ENCODE measurements at regions not wholly inside any gene's neighbourhood (a gene's known extent, or its start where the extent isn't known, plus 50 kb on each side); places are given as distances from the start of the nearest gene placed in this dataset.

- no peak for TF ChIP-seq ARID4B (CRISPR knock-in tag; IDR thresholded peaks at IDR 0.05)
- TF ChIP-seq SRF (CRISPR knock-in tag; IDR thresholded peaks at IDR 0.05), result no peak
- no peak for TF ChIP-seq TAF9B (IDR thresholded peaks at IDR 0.05; ENCODE audit: partially characterized antibody)
- no peak for TF ChIP-seq HDAC3 (IDR thresholded peaks at IDR 0.05; ENCODE audit: borderline replicate concordance, partially characterized antibody)
These were observed 57.4 kb upstream of the EPHA4 start (continued) for GRCh38 chr2:221629468-221629867.

- intact Hi-C loops (cut with micrococcal nuclease) (no loop called here), in situ Hi-C loops (cut with MboI) (no loop called here)
- Histone ChIP-seq H2AFZ (ENCODE audit: low read depth, low read length) (no peak overlapping the region), H3K4me3 (no peak overlapping the region), H3K36me3 (ENCODE audit: control insufficient read depth, insufficient read depth, low read length) (no peaks in the 10 kb centered on the region), H3K4me1 (replicated peaks in 1 of 2; ENCODE audit: control insufficient read depth in 2 of 2, insufficient read depth in 2 of 2, low read length in 2 of 2) (no peaks in the 10 kb centered on the region), H3K9me3 (replicated peaks; ENCODE audit: control insufficient read depth, insufficient read depth, low read depth, low read length) (no peaks in the 10 kb centered on the region), H3K4me2 (ENCODE audit: insufficient read depth, low read length) (no peak overlapping the region), H3K9me1 (ENCODE audit: control insufficient read depth, insufficient read depth, low read length) (no peaks in the 10 kb centered on the region), H3K9ac (ENCODE audit: insufficient read depth in 1 of 2, low read depth in 2 of 2, low read length in 2 of 2) (no peak overlapping the region), H3K79me2 (ENCODE audit: control insufficient read depth, insufficient read depth, low read length) (no peaks in the 10 kb centered on the region), H3K27me3 (ENCODE audit: control insufficient read depth in 2 of 2, insufficient read depth in 2 of 2, low read length in 2 of 2) (no peaks in the 10 kb centered on the region), H4K20me1 (replicated peaks; ENCODE audit: control insufficient read depth, insufficient read depth, low read length) (no peaks in the 10 kb centered on the region), H3K27ac (ENCODE audit: extremely low read depth, low read depth, low read length) (no peak overlapping the region)
- WGBS (ENCODE audit: insufficient coverage, low coverage, missing lambda C conversion rate), result 0% methylated on average over 1 of the region's 1 CpG
- CTCF ChIA-PET (ENCODE audit: low intra/inter-chr PET ratio), result no interaction called here
- FAIRE-seq, result no peak
- no TSS peak for BruUV-seq (replicated peaks)
- no peak for DNase-seq (ENCODE audit: extremely low read depth in 1 of 4, low spot score in 3 of 4)
- POLR2A ChIA-PET, result no interaction called here
- ATAC-seq, result no peak
- no peak for TF ChIP-seq TCF7 (IDR thresholded peaks at IDR 0.05; ENCODE audit: borderline replicate concordance)
- no peak for TF ChIP-seq REST (IDR thresholded peaks at IDR 0.05; ENCODE audit: borderline replicate concordance)
- no peak for TF ChIP-seq REST (CRISPR knock-in tag; IDR thresholded peaks at IDR 0.05; ENCODE audit: low read depth)
- TF ChIP-seq PHF8 (IDR thresholded peaks at IDR 0.05; ENCODE audit: borderline replicate concordance, low read length), result no peak
- TF ChIP-seq YBX1 (IDR thresholded peaks at IDR 0.05), result no peak
- TF ChIP-seq EP400 (IDR thresholded peaks at IDR 0.05), result no peak
These were observed 52.4 kb upstream of the EPHA4 start for GRCh38 chr2:221624475-221624874.

Measured in K562 (cell line).